ENCODE measurements at regions not wholly inside any gene's neighbourhood (a gene's known extent, or its start where the extent isn't known, plus 50 kb on each side); places are given as distances from the start of the nearest gene placed in this dataset.
A peak's percentile ranks its signal among the peaks of the same experiment; 100 is the strongest.

GRCh38 chr4:175341203-175341755 lies 423.1 kb downstream of the ADAM29 start:
- H2AFZ ChIP-seq (ENCODE audit: low read depth, low read length) = no peak overlapping the region
- no peak for FAIRE-seq
- no peak overlapping the region for H3K4me3 ChIP-seq (ENCODE audit: insufficient read depth, low read depth, low read length)

GRCh38 chr4:175346376-175346775 lies 428.2 kb downstream of the ADAM29 start:
- no peaks in the 10 kb centered on the region for H3K27me3 Mint-ChIP-seq (ENCODE audit: low read depth, unreplicated experiment)
- Histone ChIP-seq H3K36me3 (ENCODE audit: insufficient read depth, low read length) (no peaks in the 10 kb centered on the region), H3K79me2 (ENCODE audit: insufficient read depth, low read length) (no peaks in the 10 kb centered on the region), H3K9me3 (ENCODE audit: insufficient read depth, low read depth, low read length) (no peaks in the 10 kb centered on the region), H3K9ac (ENCODE audit: low read length) (no peak overlapping the region), H3K27ac (ENCODE audit: low read depth, low read length) (no peak overlapping the region), H3K4me2 (ENCODE audit: low read length) (no peak overlapping the region), H2AFZ (ENCODE audit: low read depth, low read length) (no peak overlapping the region), H3K27me3 (ENCODE audit: insufficient read depth, low read length) (no peaks in the 10 kb centered on the region), H4K20me1 (ENCODE audit: insufficient read depth, low read length) (no peaks in the 10 kb centered on the region), H3K4me3 (ENCODE audit: insufficient read depth, low read depth, low read length) (no peak overlapping the region), H3K4me1 (ENCODE audit: insufficient read depth, low read length) (no peaks in the 10 kb centered on the region)
- peaks cover 4% of the 10 kb centered on the region for H3K9me3 Mint-ChIP-seq (ENCODE audit: unreplicated experiment)
- no peak overlapping the region for H3K27ac Mint-ChIP-seq (ENCODE audit: unreplicated experiment)
- FAIRE-seq (peak; percentile 60), DNase-seq (ENCODE audit: low read depth) (no peak)
- TF ChIP-seq CTCF (IDR thresholded peaks at IDR 0.05; ENCODE audit: insufficient read depth, low read depth, low read length) (no peak), EZH2 (IDR thresholded peaks at IDR 0.05; ENCODE audit: insufficient read depth, low read length) (no peak)
- peaks cover 4% of the 10 kb centered on the region for H3K4me1 Mint-ChIP-seq (ENCODE audit: low read depth, unreplicated experiment)
- H3K36me3 Mint-ChIP-seq (ENCODE audit: low read depth, unreplicated experiment) = no peaks in the 10 kb centered on the region
- H3K4me3 Mint-ChIP-seq (ENCODE audit: unreplicated experiment) = no peak overlapping the region

More at GRCh38 chr4:175341203-175341755, 423.1 kb downstream of the ADAM29 start:
- DNase-seq (ENCODE audit: low read depth) = no peak
- Histone ChIP-seq H3K4me1 (ENCODE audit: insufficient read depth, low read length) (no peaks in the 10 kb centered on the region), H3K27ac (ENCODE audit: low read depth, low read length) (no peak overlapping the region), H4K20me1 (ENCODE audit: insufficient read depth, low read length) (no peaks in the 10 kb centered on the region), H3K27me3 (ENCODE audit: insufficient read depth, low read length) (no peaks in the 10 kb centered on the region), H3K36me3 (ENCODE audit: insufficient read depth, low read length) (no peaks in the 10 kb centered on the region), H3K9ac (ENCODE audit: low read length) (no peak overlapping the region), H3K9me3 (ENCODE audit: insufficient read depth, low read depth, low read length) (no peaks in the 10 kb centered on the region), H3K79me2 (ENCODE audit: insufficient read depth, low read length) (no peaks in the 10 kb centered on the region), H3K4me2 (ENCODE audit: low read length) (no peak overlapping the region)
- H3K27ac Mint-ChIP-seq (ENCODE audit: unreplicated experiment) = no peak overlapping the region
- no peak overlapping the region for H3K4me3 Mint-ChIP-seq (ENCODE audit: unreplicated experiment)
- TF ChIP-seq EZH2 (IDR thresholded peaks at IDR 0.05; ENCODE audit: insufficient read depth, low read length) (no peak), CTCF (IDR thresholded peaks at IDR 0.05; ENCODE audit: insufficient read depth, low read depth, low read length) (no peak)
- H3K27me3 Mint-ChIP-seq (ENCODE audit: low read depth, unreplicated experiment) = no peaks in the 10 kb centered on the region
- H3K4me1 Mint-ChIP-seq (ENCODE audit: low read depth, unreplicated experiment) = peaks cover 6% of the 10 kb centered on the region
- peaks cover 4% of the 10 kb centered on the region for H3K9me3 Mint-ChIP-seq (ENCODE audit: unreplicated experiment)
- no peaks in the 10 kb centered on the region for H3K36me3 Mint-ChIP-seq (ENCODE audit: low read depth, unreplicated experiment)

- DNase-seq (ENCODE audit: low read depth) = no peak
- Histone ChIP-seq H3K4me2 (ENCODE audit: low read length) (no peak overlapping the region), H3K36me3 (ENCODE audit: insufficient read depth, low read length) (no peaks in the 10 kb centered on the region), H3K9ac (ENCODE audit: low read length) (no peak overlapping the region), H4K20me1 (ENCODE audit: insufficient read depth, low read length) (no peaks in the 10 kb centered on the region), H3K79me2 (ENCODE audit: insufficient read depth, low read length) (no peaks in the 10 kb centered on the region), H3K4me3 (ENCODE audit: insufficient read depth, low read depth, low read length) (no peak overlapping the region), H3K4me1 (ENCODE audit: insufficient read depth, low read length) (no peaks in the 10 kb centered on the region), H3K27me3 (ENCODE audit: insufficient read depth, low read length) (no peaks in the 10 kb centered on the region), H3K9me3 (ENCODE audit: insufficient read depth, low read depth, low read length) (no peaks in the 10 kb centered on the region), H3K27ac (ENCODE audit: low read depth, low read length) (no peak overlapping the region), H2AFZ (ENCODE audit: low read depth, low read length) (no peak overlapping the region)
- Mint-ChIP-seq H3K4me1 (ENCODE audit: low read depth, unreplicated experiment) (no peaks in the 10 kb centered on the region), H3K4me3 (ENCODE audit: unreplicated experiment) (no peak overlapping the region), H3K9me3 (ENCODE audit: unreplicated experiment) (no peaks in the 10 kb centered on the region), H3K27me3 (ENCODE audit: low read depth, unreplicated experiment) (no peaks in the 10 kb centered on the region), H3K27ac (ENCODE audit: unreplicated experiment) (no peak overlapping the region), H3K36me3 (ENCODE audit: low read depth, unreplicated experiment) (no peaks in the 10 kb centered on the region)
- no peak for TF ChIP-seq EZH2 (IDR thresholded peaks at IDR 0.05; ENCODE audit: insufficient read depth, low read length)
- FAIRE-seq = no peak
Measured at GRCh38 chr4:175350246-175350645, 432.1 kb downstream of the ADAM29 start.
